Skeletal muscle tissue (tissue), 3 donors: ENCODE measurements at regions not wholly inside any gene's neighbourhood (a gene's known extent, or its start where the extent isn't known, plus 50 kb on each side); places are given as distances from the start of the nearest gene placed in this dataset.

Experiments
- H3K27ac ChIP-seq: one replicate; pipeline ENCODE4 v1.7.0; 2013; ENCODE audit warnings: mild to moderate bottlenecking, low read depth, low read length, inconsistent platforms
- H3K27me3 ChIP-seq, 3 donors: one replicate each; pipeline ENCODE4 v1.7.0; 2013; ENCODE audit warnings: low read length in 3 of 3; ENCODE audit not compliant: control insufficient read depth in 3 of 3, insufficient read depth in 3 of 3
- H3K36me3 ChIP-seq, 3 donors: one replicate each; pipeline ENCODE4 v1.7.0; 2013; ENCODE audit warnings: low read length in 3 of 3; ENCODE audit not compliant: control insufficient read depth in 3 of 3, insufficient read depth in 3 of 3
- H3K4me1 ChIP-seq, 3 donors: one replicate each; pipeline ENCODE4 v1.7.0; 2013; ENCODE audit warnings: low read length in 3 of 3, mild to moderate bottlenecking in 3 of 3; ENCODE audit not compliant: control insufficient read depth in 3 of 3, insufficient read depth in 3 of 3
- H3K4me3 ChIP-seq, 3 donors: one replicate each; pipeline ENCODE4 v1.7.0; 2013; ENCODE audit warnings: low read length in 3 of 3
- H3K9ac ChIP-seq, 3 donors: one replicate each; pipeline ENCODE4 v1.7.0; 2013; ENCODE audit warnings: low read length in 3 of 3, mild to moderate bottlenecking in 3 of 3, moderate library complexity in 2 of 3, low read depth in 1 of 3
- H3K9me3 ChIP-seq, 3 donors: one replicate each; pipeline ENCODE4 v1.7.0; 2013; ENCODE audit warnings: low read length in 3 of 3; ENCODE audit not compliant: control insufficient read depth in 3 of 3
- donor health status: Osteomylitis.

GRCh38 chr16:9480503-9480902 lies 389.1 kb downstream of the HAPSTR1 start:
- H3K27ac ChIP-seq, result no peak overlapping the region
- H3K27me3 ChIP-seq, result peaks cover 0 to 7% (median 0%) of the 10 kb centered on the region in 3 donors
- no peaks in the 10 kb centered on the region for H3K9me3 ChIP-seq
- no peak overlapping the region for H3K4me3 ChIP-seq
- H3K4me1 ChIP-seq, result no peaks in the 10 kb centered on the region
- no peak overlapping the region for H3K9ac ChIP-seq
- no peaks in the 10 kb centered on the region for H3K36me3 ChIP-seq

DNA sequence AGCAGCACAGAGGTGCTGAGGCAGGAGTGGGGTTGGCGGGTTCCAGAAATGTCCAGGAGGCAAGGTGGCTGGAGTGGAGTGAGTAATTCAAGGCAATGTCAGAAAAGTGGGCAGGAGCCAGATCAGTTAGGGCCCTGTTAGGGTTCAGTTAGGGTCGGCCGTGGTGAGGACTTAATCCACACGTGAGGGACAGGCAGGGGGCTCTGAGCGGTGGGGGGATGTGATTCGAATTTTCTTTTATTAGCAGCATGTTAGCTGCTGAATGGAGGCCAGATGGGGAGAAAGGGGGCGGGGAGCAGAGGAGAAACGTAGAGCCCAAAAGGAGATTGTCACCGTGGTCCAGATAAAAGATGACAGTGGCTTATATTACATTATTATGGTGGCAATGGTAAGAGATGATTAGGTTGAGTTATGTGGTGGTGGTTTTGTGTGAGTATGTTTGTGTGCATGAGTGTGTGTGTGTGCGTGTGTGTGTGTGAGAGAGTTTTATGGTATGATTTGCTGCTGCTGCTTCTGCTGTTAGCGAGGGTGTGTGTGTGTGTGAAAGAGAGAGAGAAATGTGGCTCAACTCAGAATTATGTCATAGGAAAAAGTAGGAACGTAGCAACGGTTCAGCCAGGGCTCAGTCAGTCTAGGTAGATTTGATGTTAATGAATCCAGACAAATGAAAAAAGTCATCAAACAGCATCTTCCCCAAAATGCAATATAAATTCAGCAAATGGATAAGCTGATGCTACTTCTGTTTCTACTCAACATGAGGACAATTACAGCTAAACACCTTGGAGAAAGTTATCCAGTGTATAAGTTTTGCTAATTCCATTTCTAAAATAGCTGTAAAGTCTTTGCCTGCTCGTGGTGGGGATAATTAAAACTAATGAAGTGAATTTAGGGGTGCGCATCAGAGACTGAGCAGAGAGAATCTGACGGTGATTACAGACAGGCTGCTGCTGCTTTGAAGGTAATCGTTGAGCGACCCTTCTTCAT lies 390.6 kb downstream of the HAPSTR1 start:
- no peak overlapping the region for H3K27ac ChIP-seq
- H3K4me3 ChIP-seq, result no peak overlapping the region
- H3K36me3 ChIP-seq, result no peaks in the 10 kb centered on the region
- H3K27me3 ChIP-seq, result peaks cover 0 to 7% (median 0%) of the 10 kb centered on the region in 3 donors
- H3K9me3 ChIP-seq, result no peaks in the 10 kb centered on the region
- no peaks in the 10 kb centered on the region for H3K4me1 ChIP-seq
- no peak overlapping the region for H3K9ac ChIP-seq

- H3K9ac ChIP-seq, result no peak overlapping the region
- no peak overlapping the region for H3K27ac ChIP-seq
- H3K27me3 ChIP-seq, result peaks cover 0 to 5% (median 0%) of the 10 kb centered on the region in 3 donors
- H3K9me3 ChIP-seq, result no peaks in the 10 kb centered on the region
- H3K4me1 ChIP-seq, result no peaks in the 10 kb centered on the region
- H3K36me3 ChIP-seq, result no peaks in the 10 kb centered on the region
- H3K4me3 ChIP-seq, result no peak overlapping the region
Measured at GRCh38 chr16:9484426-9484825, 393.0 kb downstream of the HAPSTR1 start.

- Histone ChIP-seq H3K4me1 (no peaks in the 10 kb centered on the region), H3K4me3 (no peak overlapping the region), H3K9me3 (no peaks in the 10 kb centered on the region), H3K27me3 (peaks cover 0 to 5% (median 0%) of the 10 kb centered on the region in 3 donors), H3K36me3 (no peaks in the 10 kb centered on the region), H3K9ac (no peak overlapping the region), H3K27ac (no peak overlapping the region)
Measured at GRCh38 chr16:9484881-9485280, 393.4 kb downstream of the HAPSTR1 start.

DNA sequence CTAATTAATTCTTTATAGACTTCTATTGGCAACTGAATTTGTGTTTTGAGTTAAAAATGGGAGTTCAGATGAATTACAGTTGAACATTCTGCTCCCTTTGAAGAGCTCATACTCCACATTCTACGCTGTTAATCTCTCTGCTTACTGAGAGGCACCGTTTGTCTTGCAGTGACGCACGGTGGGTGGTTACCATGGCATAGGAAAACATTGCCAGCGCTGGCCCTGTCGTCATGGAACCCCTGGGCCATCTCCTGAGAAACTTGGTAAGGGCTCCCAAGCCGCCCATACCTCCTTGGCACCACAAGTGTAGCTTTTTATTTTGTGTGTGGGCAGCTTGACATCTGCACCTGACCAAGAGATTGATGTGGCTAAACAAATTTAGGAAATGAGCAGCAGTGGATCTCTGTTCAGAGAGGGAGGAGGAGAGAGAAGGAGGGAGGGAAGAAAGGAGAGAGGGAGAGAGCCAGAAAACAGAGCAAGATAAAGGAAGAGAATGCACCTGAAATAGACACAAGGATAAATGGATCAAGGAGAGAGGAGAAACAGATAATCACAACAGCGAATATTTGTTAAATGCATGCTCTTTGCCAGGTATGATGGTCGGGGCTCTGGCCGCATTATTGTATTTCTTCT lies 398.5 kb downstream of the HAPSTR1 start:
- Histone ChIP-seq H3K36me3 (no peaks in the 10 kb centered on the region), H3K27me3 (no peaks in the 10 kb centered on the region), H3K9ac (no peak overlapping the region), H3K4me3 (no peak overlapping the region), H3K9me3 (peaks cover 0 to 8% (median 0%) of the 10 kb centered on the region in 3 donors), H3K4me1 (no peaks in the 10 kb centered on the region), H3K27ac (no peak overlapping the region)

DNA sequence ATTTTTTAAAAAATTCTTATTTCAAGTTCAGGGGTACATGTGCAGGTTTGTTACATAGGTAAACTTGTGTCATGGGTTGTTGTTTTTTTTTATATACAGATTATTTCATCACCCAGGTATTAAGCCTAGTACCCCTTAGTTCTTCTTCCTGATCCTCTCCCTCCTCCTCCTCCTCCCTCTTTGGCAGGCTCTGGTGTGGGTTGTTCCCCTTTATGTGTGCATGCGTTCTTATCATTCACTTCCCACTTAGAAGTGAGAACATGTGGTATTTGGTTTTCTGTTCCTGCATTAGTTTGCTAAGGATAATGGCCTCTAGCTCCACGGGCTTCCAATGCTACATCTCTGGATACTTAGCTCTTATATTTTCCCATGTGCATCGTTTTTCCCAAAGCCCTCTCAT lies 404.4 kb downstream of the HAPSTR1 start:
- H3K36me3 ChIP-seq, result no peaks in the 10 kb centered on the region
- no peak overlapping the region for H3K9ac ChIP-seq
- H3K9me3 ChIP-seq, result peaks cover 0 to 8% (median 0%) of the 10 kb centered on the region in 3 donors
- H3K27ac ChIP-seq, result no peak overlapping the region
- peaks cover 0 to 3% (median 0%) of the 10 kb centered on the region in 3 donors for H3K27me3 ChIP-seq
- no peak overlapping the region for H3K4me3 ChIP-seq
- H3K4me1 ChIP-seq, result no peaks in the 10 kb centered on the region

DNA sequence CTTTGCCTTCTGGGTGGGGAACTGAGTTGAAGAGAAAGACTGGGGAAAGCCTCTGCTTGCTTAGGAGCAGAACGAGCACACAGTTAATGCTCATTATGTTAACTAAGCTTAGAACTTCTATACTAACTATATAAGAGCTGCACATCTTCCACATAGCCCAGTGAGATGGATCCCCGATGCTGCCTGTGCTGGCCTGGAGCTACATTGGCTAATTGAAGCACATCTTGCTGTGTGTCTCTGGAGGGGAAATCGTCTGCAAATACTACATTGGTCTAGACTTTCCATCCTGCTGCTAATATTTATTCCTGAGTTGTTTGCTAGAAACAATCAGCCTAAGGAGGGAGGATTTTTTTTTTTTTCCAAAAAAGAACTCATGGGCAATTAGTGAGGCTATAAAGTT lies 406.3 kb downstream of the HAPSTR1 start:
- H3K4me3 ChIP-seq, result no peak overlapping the region
- H3K9ac ChIP-seq, result no peak overlapping the region
- peaks cover 0 to 3% (median 0%) of the 10 kb centered on the region in 3 donors for H3K27me3 ChIP-seq
- no peaks in the 10 kb centered on the region for H3K9me3 ChIP-seq
- H3K27ac ChIP-seq, result no peak overlapping the region
- no peaks in the 10 kb centered on the region for H3K36me3 ChIP-seq
- H3K4me1 ChIP-seq, result no peaks in the 10 kb centered on the region

DNA sequence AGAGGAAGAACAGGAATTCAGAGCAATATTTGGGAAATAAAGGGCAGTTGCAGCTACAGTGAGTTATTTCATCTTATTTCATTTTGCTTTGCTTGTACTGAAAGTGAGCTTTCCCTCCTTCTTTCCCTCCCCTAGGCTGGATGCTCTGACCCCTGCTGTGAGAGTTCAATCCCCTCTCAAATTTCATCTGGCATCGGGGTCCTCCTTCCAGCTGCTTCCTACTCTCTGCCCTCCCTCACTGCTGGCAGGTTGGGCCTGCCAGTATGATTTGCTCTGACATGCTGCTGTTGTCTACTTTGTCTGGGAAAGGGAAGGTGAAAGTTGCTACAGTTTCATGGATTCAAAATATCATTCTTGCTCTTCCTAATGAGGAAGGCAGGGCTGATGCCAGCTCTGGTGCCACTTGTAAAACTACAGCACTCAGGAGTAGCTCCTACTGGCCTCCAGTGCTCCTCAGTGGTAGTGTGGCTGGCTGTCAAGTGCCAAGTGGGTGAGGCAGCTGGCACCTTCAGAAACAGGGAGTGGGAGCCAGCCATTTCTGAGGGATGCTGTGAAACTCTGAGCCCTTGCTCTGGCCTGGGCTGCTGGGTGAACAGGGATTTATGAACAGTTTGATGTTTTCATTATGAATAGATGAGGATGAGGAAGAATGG lies 408.6 kb downstream of the HAPSTR1 start:
- Histone ChIP-seq H3K9me3 (no peaks in the 10 kb centered on the region), H3K4me1 (no peaks in the 10 kb centered on the region), H3K27me3 (peaks cover 0 to 3% (median 0%) of the 10 kb centered on the region in 3 donors), H3K9ac (no peak overlapping the region), H3K36me3 (no peaks in the 10 kb centered on the region), H3K4me3 (no peak overlapping the region), H3K27ac (no peak overlapping the region)

GRCh38 chr16:9500872-9501271 lies 409.4 kb downstream of the HAPSTR1 start:
- Histone ChIP-seq H3K27me3 (peaks cover 0 to 3% (median 0%) of the 10 kb centered on the region in 3 donors), H3K4me1 (no peaks in the 10 kb centered on the region)

More at GRCh38 chr16:9500872-9501271, 409.4 kb downstream of the HAPSTR1 start:
- Histone ChIP-seq H3K27ac (no peak overlapping the region), H3K36me3 (no peaks in the 10 kb centered on the region), H3K9ac (no peak overlapping the region), H3K4me3 (no peak overlapping the region), H3K9me3 (no peaks in the 10 kb centered on the region)
